ENCODE measurements at regions not wholly inside any gene's neighbourhood (a gene's known extent, or its start where the extent isn't known, plus 50 kb on each side); places are given as distances from the start of the nearest gene placed in this dataset.

DNA sequence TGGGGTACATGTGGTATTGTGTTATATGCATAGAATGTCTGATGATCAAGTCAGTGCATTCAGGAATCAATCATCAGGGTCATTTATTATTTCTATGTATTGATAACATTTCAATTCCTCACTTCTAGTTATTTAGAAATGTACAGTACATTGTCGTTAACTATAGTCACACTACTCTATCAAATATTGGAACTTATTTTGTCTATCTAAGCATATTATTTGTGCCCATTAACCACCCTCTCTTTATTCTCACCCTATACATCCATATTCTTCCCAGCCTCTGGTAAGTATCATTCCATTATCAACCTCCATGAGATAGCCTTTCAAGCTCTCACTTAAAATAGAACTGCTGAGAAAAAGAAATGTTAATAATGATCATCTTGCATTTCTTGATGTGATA lies 596.5 kb upstream of the POT1 start:
- Mint-ChIP-seq H3K4me1 (ENCODE audit: low read depth, unreplicated experiment) (no peaks in the 10 kb centered on the region), H3K36me3 (ENCODE audit: low read depth, unreplicated experiment) (no peaks in the 10 kb centered on the region), H3K27ac (ENCODE audit: unreplicated experiment) (no peak overlapping the region), H3K27me3 (ENCODE audit: low read depth, unreplicated experiment) (no peaks in the 10 kb centered on the region), H3K4me3 (ENCODE audit: unreplicated experiment) (no peak overlapping the region), H3K9me3 (ENCODE audit: unreplicated experiment) (no peaks in the 10 kb centered on the region)
- Histone ChIP-seq H3K4me3 (ENCODE audit: insufficient read depth, low read depth, low read length) (no peak overlapping the region), H3K27ac (ENCODE audit: low read depth, low read length) (no peak overlapping the region), H2AFZ (ENCODE audit: low read depth, low read length) (no peak overlapping the region), H4K20me1 (ENCODE audit: insufficient read depth, low read length) (no peaks in the 10 kb centered on the region), H3K27me3 (ENCODE audit: insufficient read depth, low read length) (no peaks in the 10 kb centered on the region), H3K9ac (ENCODE audit: low read length) (no peak overlapping the region), H3K4me1 (ENCODE audit: insufficient read depth, low read length) (no peaks in the 10 kb centered on the region), H3K36me3 (ENCODE audit: insufficient read depth, low read length) (no peaks in the 10 kb centered on the region), H3K9me3 (ENCODE audit: insufficient read depth, low read depth, low read length) (no peaks in the 10 kb centered on the region), H3K4me2 (ENCODE audit: low read length) (no peak overlapping the region), H3K79me2 (ENCODE audit: insufficient read depth, low read length) (no peaks in the 10 kb centered on the region)
- no peak for TF ChIP-seq CTCF (IDR thresholded peaks at IDR 0.05; ENCODE audit: insufficient read depth, low read depth, low read length)
- no peak for TF ChIP-seq EZH2 (IDR thresholded peaks at IDR 0.05; ENCODE audit: insufficient read depth, low read length)
- FAIRE-seq (no peak), DNase-seq (ENCODE audit: low read depth) (no peak)

DNA sequence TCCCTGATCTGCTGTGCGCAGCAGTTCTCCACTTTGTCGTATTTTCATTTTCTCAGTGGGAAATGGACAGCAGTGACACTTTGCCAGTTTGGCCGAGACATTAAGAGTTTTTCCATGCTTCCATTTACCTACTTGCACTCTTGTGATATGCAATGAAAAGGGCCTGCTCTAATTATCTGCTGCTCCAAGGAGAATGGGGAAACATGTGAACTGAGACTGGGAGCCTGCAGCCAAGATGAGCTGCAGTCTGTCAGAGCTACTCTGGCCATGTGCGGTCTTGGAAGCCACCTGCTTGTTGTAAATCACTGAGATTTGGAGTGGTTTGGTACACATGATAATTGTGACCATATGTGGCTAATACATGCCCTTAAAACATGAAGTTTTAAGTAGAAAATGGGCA lies 586.6 kb upstream of the POT1 start:
- Mint-ChIP-seq H3K27ac (ENCODE audit: unreplicated experiment) (no peak overlapping the region), H3K4me1 (ENCODE audit: low read depth, unreplicated experiment) (no peaks in the 10 kb centered on the region), H3K36me3 (ENCODE audit: low read depth, unreplicated experiment) (no peaks in the 10 kb centered on the region), H3K27me3 (ENCODE audit: low read depth, unreplicated experiment) (no peaks in the 10 kb centered on the region), H3K4me3 (ENCODE audit: unreplicated experiment) (no peak overlapping the region), H3K9me3 (ENCODE audit: unreplicated experiment) (no peaks in the 10 kb centered on the region)
- Histone ChIP-seq H3K4me3 (ENCODE audit: insufficient read depth, low read depth, low read length) (no peak overlapping the region), H3K9ac (ENCODE audit: low read length) (no peak overlapping the region), H3K79me2 (ENCODE audit: insufficient read depth, low read length) (no peaks in the 10 kb centered on the region), H3K4me2 (ENCODE audit: low read length) (no peak overlapping the region), H3K27me3 (ENCODE audit: insufficient read depth, low read length) (no peaks in the 10 kb centered on the region), H4K20me1 (ENCODE audit: insufficient read depth, low read length) (no peaks in the 10 kb centered on the region), H3K9me3 (ENCODE audit: insufficient read depth, low read depth, low read length) (no peaks in the 10 kb centered on the region), H3K4me1 (ENCODE audit: insufficient read depth, low read length) (no peaks in the 10 kb centered on the region), H2AFZ (ENCODE audit: low read depth, low read length) (no peak overlapping the region), H3K27ac (ENCODE audit: low read depth, low read length) (no peak overlapping the region), H3K36me3 (ENCODE audit: insufficient read depth, low read length) (no peaks in the 10 kb centered on the region)
- no peak for FAIRE-seq
- DNase-seq (ENCODE audit: low read depth) = no peak
- no peak for TF ChIP-seq EZH2 (IDR thresholded peaks at IDR 0.05; ENCODE audit: insufficient read depth, low read length)
- TF ChIP-seq CTCF (IDR thresholded peaks at IDR 0.05; ENCODE audit: insufficient read depth, low read depth, low read length) = no peak

DNA sequence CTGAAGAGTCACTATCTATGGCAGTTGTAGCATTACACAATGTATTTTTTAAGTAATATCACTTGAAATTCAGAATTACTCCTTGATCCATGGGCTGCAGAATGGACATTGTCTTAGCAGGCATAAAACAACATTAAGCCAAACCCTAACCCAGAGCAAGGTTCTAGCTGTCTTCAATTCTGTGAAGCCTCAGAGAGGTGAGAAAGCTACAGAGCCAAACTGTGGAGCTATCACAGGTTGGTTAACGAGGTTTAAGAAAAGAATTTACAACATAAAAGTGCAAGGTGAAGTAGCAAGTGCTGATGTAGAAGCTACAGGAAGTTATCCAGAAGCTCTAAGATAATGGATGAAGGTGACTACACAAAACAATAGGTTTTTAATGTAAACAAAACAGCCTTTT lies 582.7 kb upstream of the POT1 start:
- Histone ChIP-seq H3K27me3 (ENCODE audit: insufficient read depth, low read length) (no peaks in the 10 kb centered on the region), H3K9ac (ENCODE audit: low read length) (no peak overlapping the region), H3K4me3 (ENCODE audit: insufficient read depth, low read depth, low read length) (no peak overlapping the region), H3K4me1 (ENCODE audit: insufficient read depth, low read length) (no peaks in the 10 kb centered on the region), H3K79me2 (ENCODE audit: insufficient read depth, low read length) (no peaks in the 10 kb centered on the region), H4K20me1 (ENCODE audit: insufficient read depth, low read length) (no peaks in the 10 kb centered on the region), H3K9me3 (ENCODE audit: insufficient read depth, low read depth, low read length) (no peaks in the 10 kb centered on the region), H3K27ac (ENCODE audit: low read depth, low read length) (no peak overlapping the region), H2AFZ (ENCODE audit: low read depth, low read length) (no peak overlapping the region), H3K36me3 (ENCODE audit: insufficient read depth, low read length) (no peaks in the 10 kb centered on the region), H3K4me2 (ENCODE audit: low read length) (no peak overlapping the region)
- no peak for FAIRE-seq
- Mint-ChIP-seq H3K36me3 (ENCODE audit: low read depth, unreplicated experiment) (no peaks in the 10 kb centered on the region), H3K4me3 (ENCODE audit: unreplicated experiment) (no peak overlapping the region), H3K4me1 (ENCODE audit: low read depth, unreplicated experiment) (no peaks in the 10 kb centered on the region), H3K27ac (ENCODE audit: unreplicated experiment) (no peak overlapping the region), H3K9me3 (ENCODE audit: unreplicated experiment) (no peaks in the 10 kb centered on the region), H3K27me3 (ENCODE audit: low read depth, unreplicated experiment) (no peaks in the 10 kb centered on the region)
- no peak for TF ChIP-seq CTCF (IDR thresholded peaks at IDR 0.05; ENCODE audit: insufficient read depth, low read depth, low read length)
- DNase-seq (ENCODE audit: low read depth) = no peak

All from astrocyte (in vitro differentiated cells and primary cell).